Fibroblast of the aortic adventitia (primary cell): ENCODE measurements at regions not wholly inside any gene's neighbourhood (a gene's known extent, or its start where the extent isn't known, plus 50 kb on each side); places are given as distances from the start of the nearest gene placed in this dataset.

Source experiments
- DNase-seq: peaks from one replicate; pipeline ENCODE4 v3.0.0-alpha.2; 2010; ENCODE audit warnings: low read depth
- H3K4me3 ChIP-seq: 2 replicates; pipeline ENCODE4 v1.5.1; 2011; ENCODE audit warnings: low read depth, mild to moderate bottlenecking, control low read depth, low read length, moderate library complexity
- CTCF ChIP-seq: IDR thresholded peaks from 2 replicates; pipeline ENCODE4 v1.5.1; 2011; ENCODE audit warnings: mild to moderate bottlenecking, low read length, control low read depth, inconsistent platforms; ENCODE audit not compliant: insufficient read depth

GRCh38 chr1:239831577-239832355, 259.9 kb upstream of the FMN2 start:
- DNase-seq, result no peak
- no peak overlapping the region for H3K4me3 ChIP-seq
- TF ChIP-seq CTCF, result no peak

GRCh38 chr1:239833723-239834122, 258.0 kb upstream of the FMN2 start:
- no peak for DNase-seq
- TF ChIP-seq CTCF, result no peak
- H3K4me3 ChIP-seq, result no peak overlapping the region

GRCh38 chr1:239835946-239836440, 255.7 kb upstream of the FMN2 start:
- TF ChIP-seq CTCF, result no peak
- H3K4me3 ChIP-seq, result no peak overlapping the region
- no peak for DNase-seq

- TF ChIP-seq CTCF, result no peak
- H3K4me3 ChIP-seq, result no peak overlapping the region
- no peak for DNase-seq
Measured at GRCh38 chr1:239840336-239840735, 251.3 kb upstream of the FMN2 start.

- TF ChIP-seq CTCF, result no peak
- no peak for DNase-seq
- no peak overlapping the region for H3K4me3 ChIP-seq
Measured at GRCh38 chr1:239840790-239841189, 250.9 kb upstream of the FMN2 start.

GRCh38 chr1:239841631-239842030, 250.1 kb upstream of the FMN2 start:
- no peak for TF ChIP-seq CTCF
- no peak for DNase-seq
- no peak overlapping the region for H3K4me3 ChIP-seq
